ENCODE measurements at regions not wholly inside any gene's neighbourhood (a gene's known extent, or its start where the extent isn't known, plus 50 kb on each side); places are given as distances from the start of the nearest gene placed in this dataset.

- TF ChIP-seq CTCF (IDR thresholded peaks at IDR 0.05; ENCODE audit: insufficient read depth, missing control alignments) = no peak
- DNase-seq (ENCODE audit: insufficient read length, low spot score) (no peak), FAIRE-seq (no peak)
These were observed 82.1 kb downstream of the UNC5CL start for GRCh38 chr6:40956936-40957335.

- DNase-seq (ENCODE audit: insufficient read length, low spot score) (no peak), FAIRE-seq (no peak)
These were observed 83.9 kb downstream of the UNC5CL start for GRCh38 chr6:40955178-40955545.

GRCh38 chr6:40954446-40955177 is 84.4 kb downstream of the UNC5CL start:
- DNase-seq (ENCODE audit: insufficient read length, low spot score) = no peak
- FAIRE-seq = no peak
- no peak for TF ChIP-seq CTCF (IDR thresholded peaks at IDR 0.05; ENCODE audit: insufficient read depth, missing control alignments)

More at GRCh38 chr6:40955178-40955545, 83.9 kb downstream of the UNC5CL start:
- TF ChIP-seq CTCF (IDR thresholded peaks at IDR 0.05; ENCODE audit: insufficient read depth, missing control alignments) = no peak

- no peak for TF ChIP-seq CTCF (IDR thresholded peaks at IDR 0.05; ENCODE audit: insufficient read depth, missing control alignments)
- DNase-seq (ENCODE audit: insufficient read length, low spot score) = no peak
- FAIRE-seq = no peak
These were observed 85.5 kb downstream of the UNC5CL start for GRCh38 chr6:40953486-40953885.

- FAIRE-seq = no peak
- no peak for TF ChIP-seq CTCF (IDR thresholded peaks at IDR 0.05; ENCODE audit: insufficient read depth, missing control alignments)
- no peak for DNase-seq (ENCODE audit: insufficient read length, low spot score)
These were observed 87.9 kb downstream of the UNC5CL start for GRCh38 chr6:40950986-40951698.

- FAIRE-seq = no peak
- no peak for TF ChIP-seq CTCF (IDR thresholded peaks at IDR 0.05; ENCODE audit: insufficient read depth, missing control alignments)
- DNase-seq (ENCODE audit: insufficient read length, low spot score) = no peak
These were observed 90.5 kb downstream of the UNC5CL start for GRCh38 chr6:40948570-40948969.
